ENCODE measurements at regions not wholly inside any gene's neighbourhood (a gene's known extent, or its start where the extent isn't known, plus 50 kb on each side); places are given as distances from the start of the nearest gene placed in this dataset.

GRCh38 chr13:75968103-75968838 is 332.1 kb downstream of the LMO7 start:
- no peak for TF ChIP-seq EZH2 (IDR thresholded peaks at IDR 0.05; ENCODE audit: low read length, missing control alignments)
- no peak for TF ChIP-seq CTCF (conservative IDR thresholded peaks at IDR 0.05 in 1 of 2, IDR thresholded peaks at IDR 0.05 in 1 of 2; ENCODE audit: low read depth in 1 of 2, low read length in 2 of 2)

All from fibroblast of lung (primary cell).